ENCODE measurements at regions not wholly inside any gene's neighbourhood (a gene's known extent, or its start where the extent isn't known, plus 50 kb on each side); places are given as distances from the start of the nearest gene placed in this dataset.

DNA sequence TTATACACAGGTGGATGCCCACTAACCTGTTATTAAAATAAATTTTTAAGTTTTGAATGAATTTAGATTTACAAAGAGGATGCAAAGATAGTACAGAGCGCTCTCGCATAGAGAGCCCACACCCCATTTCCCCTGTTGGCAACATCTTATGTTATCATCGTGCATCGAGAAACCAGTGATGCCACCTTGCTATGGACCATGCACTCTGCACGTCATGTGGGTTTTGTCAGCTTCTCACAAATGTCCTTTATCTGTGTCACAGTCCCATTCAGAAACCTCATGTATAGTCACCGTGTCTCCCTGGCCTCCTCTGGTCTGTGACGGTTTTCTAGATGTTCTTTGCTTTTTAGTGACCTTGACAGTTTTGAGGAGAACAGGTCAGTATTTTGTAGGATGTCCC, 60.0 kb downstream of the ING1 start:
- peaks cover 21 to 31% of the 10 kb centered on the region in 2 donors for H3K4me1 Mint-ChIP-seq
- peaks cover 5 to 11% (median 6%) of the 10 kb centered on the region in 3 donors for H3K27me3 Mint-ChIP-seq (ENCODE audit: low read depth in 3 of 3)
- H3K27ac Mint-ChIP-seq: peak overlapping the region in 3 of 6 donors; percentile 1 to 58 (median 17)
- no peaks in the 10 kb centered on the region for H3K36me3 Mint-ChIP-seq
- DNase-seq: peak in 2 of 3 donors; percentile 5 to 14
- H3K9me3 Mint-ChIP-seq: no peaks in the 10 kb centered on the region
- H3K4me3 Mint-ChIP-seq: no peak overlapping the region

GRCh38 chr13:110774051-110774450, 60.6 kb downstream of the ING1 start:
- Mint-ChIP-seq H3K27ac (peak overlapping the region in 3 of 6 donors; percentile 1 to 58 (median 17)), H3K4me3 (no peak overlapping the region), H3K9me3 (no peaks in the 10 kb centered on the region), H3K27me3 (ENCODE audit: low read depth in 3 of 3) (peaks cover 3 to 11% (median 6%) of the 10 kb centered on the region in 3 donors), H3K36me3 (no peaks in the 10 kb centered on the region), H3K4me1 (peaks cover 21 to 31% of the 10 kb centered on the region in 2 donors)
- DNase-seq: no peak

DNA sequence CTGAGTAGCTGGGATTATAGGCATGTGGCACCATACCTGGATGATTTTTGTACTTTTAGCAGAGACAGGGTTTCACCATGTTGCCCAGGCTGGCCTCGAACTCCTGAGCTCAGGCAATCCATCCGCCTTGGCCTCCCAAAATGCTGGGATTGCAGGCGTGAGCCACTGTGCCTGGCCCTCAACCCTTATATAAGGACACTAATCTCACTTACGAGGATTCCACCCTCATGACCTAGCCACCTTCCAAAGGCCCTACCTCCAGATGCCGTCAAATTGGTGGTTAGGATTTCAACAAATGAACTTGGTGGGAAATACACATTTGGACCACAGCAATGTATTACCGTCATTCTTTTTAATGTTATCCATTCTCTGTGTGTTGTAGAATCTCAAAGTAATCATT, 61.0 kb downstream of the ING1 start:
- Mint-ChIP-seq H3K4me1 (peaks cover 21 to 31% of the 10 kb centered on the region in 2 donors), H3K27me3 (ENCODE audit: low read depth in 3 of 3) (peaks cover 5 to 11% (median 6%) of the 10 kb centered on the region in 3 donors), H3K9me3 (no peaks in the 10 kb centered on the region), H3K36me3 (no peaks in the 10 kb centered on the region), H3K27ac (no peak overlapping the region), H3K4me3 (no peak overlapping the region)
- no peak for DNase-seq

DNA sequence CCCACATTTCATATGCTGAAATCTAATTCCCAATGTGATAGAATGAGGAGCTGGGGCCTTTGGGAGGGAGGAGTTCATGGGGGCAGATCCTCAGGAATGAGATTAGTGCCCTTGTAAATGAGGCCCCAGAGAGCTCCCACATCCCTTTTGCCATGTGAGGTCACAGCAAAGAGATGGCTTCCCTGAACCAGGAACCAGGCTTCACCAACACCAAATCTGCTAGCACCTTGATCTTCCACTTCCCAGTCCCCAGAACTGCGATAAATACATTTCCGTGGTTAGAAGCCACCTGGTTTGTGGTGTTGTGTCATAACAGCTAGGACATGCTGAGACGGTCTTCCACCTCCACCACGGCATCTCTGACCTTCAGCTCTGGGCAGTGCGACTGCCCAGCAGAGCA, 62.1 kb downstream of the ING1 start:
- H3K27me3 Mint-ChIP-seq (ENCODE audit: low read depth in 3 of 3): peaks cover 7 to 11% (median 8%) of the 10 kb centered on the region in 3 donors
- H3K36me3 Mint-ChIP-seq: no peaks in the 10 kb centered on the region
- H3K27ac Mint-ChIP-seq: no peak overlapping the region
- no peak overlapping the region for H3K4me3 Mint-ChIP-seq
- no peak for DNase-seq
- peaks cover 21 to 29% of the 10 kb centered on the region in 2 donors for H3K4me1 Mint-ChIP-seq
- no peaks in the 10 kb centered on the region for H3K9me3 Mint-ChIP-seq

DNA sequence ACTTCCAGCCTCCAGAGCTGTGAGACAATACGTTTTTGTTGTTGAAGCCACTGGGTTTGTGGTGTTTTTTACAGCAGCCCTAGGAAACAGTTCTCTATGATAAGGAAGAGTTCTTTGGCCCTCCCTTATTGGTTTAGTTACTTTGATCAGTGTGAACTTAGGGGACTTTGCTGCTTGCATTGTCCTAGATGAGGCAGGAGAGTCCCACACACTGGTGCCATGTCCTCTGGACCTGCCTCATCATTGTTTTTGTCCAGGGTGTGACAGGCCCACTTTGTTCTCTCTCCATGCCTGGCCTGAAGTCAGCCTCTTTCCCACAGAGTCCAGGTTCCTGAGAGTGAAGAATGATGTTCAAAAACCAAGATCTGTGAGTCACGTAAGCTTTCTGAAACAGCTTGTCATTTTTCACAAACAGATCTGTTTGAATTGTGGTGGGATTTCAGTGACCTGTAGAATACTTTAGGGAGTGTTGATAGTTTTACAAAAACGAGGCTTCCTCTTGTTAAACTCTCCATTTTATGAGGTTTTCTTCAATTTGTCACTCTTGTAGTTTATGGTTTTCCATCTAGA, 63.8 kb downstream of the ING1 start:
- peaks cover under 1 to 5% (median 1%) of the 10 kb centered on the region in 3 donors for H3K36me3 Mint-ChIP-seq
- H3K27me3 Mint-ChIP-seq (ENCODE audit: low read depth in 3 of 3): peaks cover 5 to 11% (median 7%) of the 10 kb centered on the region in 3 donors
- H3K4me1 Mint-ChIP-seq: peaks cover 14 to 21% of the 10 kb centered on the region in 2 donors
- no peak overlapping the region for H3K27ac Mint-ChIP-seq
- peaks cover 0 to 2% (median under 1%) of the 10 kb centered on the region in 6 donors for H3K9me3 Mint-ChIP-seq
- no peak overlapping the region for H3K4me3 Mint-ChIP-seq
- no peak for DNase-seq

DNA sequence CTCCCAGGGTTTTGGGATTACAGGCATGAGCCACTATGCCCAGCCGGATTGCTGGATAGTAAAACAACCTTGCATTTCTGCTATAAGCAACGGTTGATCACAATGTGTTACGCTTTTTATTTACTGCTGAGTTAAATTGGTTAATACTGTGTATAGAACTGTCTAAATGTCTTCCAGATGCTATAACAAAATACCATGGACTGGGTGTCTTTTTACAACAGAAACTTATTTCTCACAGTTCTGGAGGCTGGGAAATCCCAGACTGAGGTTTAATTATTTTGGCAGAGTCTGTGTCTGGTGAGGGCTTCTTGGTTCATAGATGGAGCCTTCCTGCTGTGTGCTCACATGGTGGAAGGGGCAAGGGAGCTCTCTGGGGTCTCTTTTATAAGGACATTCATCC, 65.5 kb downstream of the ING1 start:
- H3K27ac Mint-ChIP-seq: no peak overlapping the region
- H3K27me3 Mint-ChIP-seq (ENCODE audit: low read depth in 3 of 3): peaks cover 10 to 12% (median 11%) of the 10 kb centered on the region in 3 donors
- H3K4me1 Mint-ChIP-seq: peaks cover 14 to 15% of the 10 kb centered on the region in 2 donors
- H3K36me3 Mint-ChIP-seq: peaks cover 5 to 11% (median 5%) of the 10 kb centered on the region in 3 donors
- peaks cover 0 to 9% (median 2%) of the 10 kb centered on the region in 6 donors for H3K9me3 Mint-ChIP-seq
- H3K4me3 Mint-ChIP-seq: no peak overlapping the region
- no peak for DNase-seq

DNA sequence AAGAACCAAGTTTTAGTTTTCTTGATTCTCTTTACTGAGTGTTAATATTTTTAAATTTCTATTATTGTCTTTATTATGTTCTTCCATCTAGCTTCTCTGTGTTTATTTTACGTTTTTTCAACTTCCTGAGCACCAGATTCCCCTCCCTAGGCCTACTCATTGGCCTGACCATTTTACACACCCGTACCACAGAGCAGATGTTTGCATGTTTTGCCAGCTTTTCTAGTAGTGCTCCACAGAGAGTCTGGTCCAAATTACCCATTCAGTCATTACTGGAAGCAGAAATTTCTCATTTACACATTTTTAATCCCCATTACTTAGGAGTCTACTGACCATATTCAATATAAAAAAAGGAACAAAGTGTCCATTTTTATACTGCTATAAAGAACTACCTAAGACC, 66.9 kb downstream of the ING1 start:
- Mint-ChIP-seq H3K27me3 (ENCODE audit: low read depth in 3 of 3) (peaks cover 8 to 10% (median 8%) of the 10 kb centered on the region in 3 donors), H3K27ac (peak overlapping the region in 1 of 6 donors; percentile 58), H3K4me1 (peaks cover 12 to 13% of the 10 kb centered on the region in 2 donors), H3K36me3 (peaks cover 5 to 11% (median 5%) of the 10 kb centered on the region in 3 donors), H3K4me3 (no peak overlapping the region), H3K9me3 (peaks cover 0 to 9% (median 2%) of the 10 kb centered on the region in 6 donors)
- no peak for DNase-seq

DNA sequence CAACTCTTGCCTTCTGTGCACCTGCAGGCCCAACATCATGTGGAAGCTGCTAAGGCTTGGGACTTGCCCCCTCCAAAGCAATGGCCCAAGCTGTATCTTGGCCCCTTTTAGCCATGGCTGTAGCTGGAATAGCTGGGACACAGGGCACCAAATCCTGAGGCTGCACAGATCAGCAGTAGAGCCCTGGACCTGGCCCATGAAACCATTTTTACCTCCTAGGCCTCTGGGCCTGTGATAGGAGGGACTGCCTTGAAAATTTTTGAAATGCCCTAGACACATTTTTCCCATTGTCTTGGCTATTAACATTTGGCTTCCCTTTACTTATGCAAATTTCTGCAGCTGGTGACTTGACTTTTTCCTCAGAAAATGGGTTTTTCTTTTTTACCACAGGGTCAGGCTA, 68.7 kb downstream of the ING1 start:
- no peak overlapping the region for H3K27ac Mint-ChIP-seq

DNA sequence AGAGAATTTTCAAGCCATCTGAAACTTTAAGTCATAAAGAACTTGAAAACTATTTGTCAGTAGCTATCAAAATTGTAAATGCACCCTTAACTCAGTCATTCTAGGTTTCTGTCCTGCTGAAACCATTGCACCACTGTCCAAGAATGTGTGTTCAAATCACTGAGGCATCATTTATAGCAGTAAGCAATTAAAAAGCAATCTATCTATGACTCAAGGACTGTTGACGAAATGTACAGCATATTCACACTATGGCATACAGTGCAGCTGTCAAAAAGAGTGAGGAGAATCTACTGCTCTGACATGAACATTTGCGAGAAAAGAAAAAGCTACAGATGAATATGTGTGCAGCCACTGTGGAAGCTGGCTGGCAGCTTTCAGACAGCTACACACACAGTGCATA, 71.2 kb downstream of the ING1 start:
- DNase-seq: no peak
- peaks cover 0 to 11% (median 2%) of the 10 kb centered on the region in 6 donors for H3K9me3 Mint-ChIP-seq
- H3K4me1 Mint-ChIP-seq: no peaks in the 10 kb centered on the region
- H3K36me3 Mint-ChIP-seq: peaks cover 5 to 11% (median 5%) of the 10 kb centered on the region in 3 donors
- no peak overlapping the region for H3K4me3 Mint-ChIP-seq
- no peak overlapping the region for H3K27ac Mint-ChIP-seq
- H3K27me3 Mint-ChIP-seq (ENCODE audit: low read depth in 3 of 3): peaks cover 7 to 9% (median 7%) of the 10 kb centered on the region in 3 donors

More for the DNA sequence above, 68.7 kb downstream of the ING1 start:
- Mint-ChIP-seq H3K9me3 (peaks cover 0 to 11% (median 2%) of the 10 kb centered on the region in 6 donors), H3K27me3 (ENCODE audit: low read depth in 3 of 3) (peaks cover 7 to 10% (median 8%) of the 10 kb centered on the region in 3 donors), H3K4me3 (no peak overlapping the region), H3K4me1 (no peaks in the 10 kb centered on the region), H3K36me3 (peaks cover 5 to 11% (median 5%) of the 10 kb centered on the region in 3 donors)
- no peak for DNase-seq

DNA sequence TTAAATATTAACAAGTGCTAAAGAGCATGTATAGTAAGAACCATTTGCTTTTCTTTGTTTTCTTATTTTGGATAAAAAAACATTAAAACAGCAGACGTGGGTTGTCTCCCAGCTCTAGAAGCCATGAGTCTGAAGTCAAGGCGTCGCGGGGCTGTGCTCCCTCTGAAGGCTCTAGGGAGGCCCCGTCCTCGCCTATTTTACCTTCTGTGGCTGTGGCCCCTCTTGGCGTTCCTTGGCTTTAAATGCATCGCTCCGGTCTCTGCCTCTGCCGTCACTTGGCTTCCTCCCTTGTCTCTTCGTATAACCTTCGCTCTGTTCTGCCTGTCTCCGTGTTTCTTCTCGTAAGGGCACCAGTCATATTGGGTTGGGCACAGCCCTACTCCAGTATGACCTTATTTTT, 75.3 kb downstream of the ING1 start:
- Mint-ChIP-seq H3K36me3 (peaks cover 6 to 14% (median 12%) of the 10 kb centered on the region in 3 donors), H3K4me3 (no peak overlapping the region), H3K27ac (no peak overlapping the region), H3K9me3 (peaks cover 13 to 22% (median 14%) of the 10 kb centered on the region in 6 donors), H3K4me1 (no peaks in the 10 kb centered on the region), H3K27me3 (ENCODE audit: low read depth in 3 of 3) (peaks cover 4 to 7% (median 4%) of the 10 kb centered on the region in 3 donors)
- DNase-seq: no peak

- peaks cover 4% of the 10 kb centered on the region in 3 donors for H3K27me3 Mint-ChIP-seq (ENCODE audit: low read depth in 3 of 3)
These were observed 76.4 kb downstream of the ING1 start for GRCh38 chr13:110789871-110790270.

GRCh38 chr13:110790371-110790770, 76.9 kb downstream of the ING1 start:
- H3K27ac Mint-ChIP-seq: no peak overlapping the region
- H3K27me3 Mint-ChIP-seq (ENCODE audit: low read depth in 3 of 3): peaks cover 4% of the 10 kb centered on the region in 3 donors

More at GRCh38 chr13:110789871-110790270, 76.4 kb downstream of the ING1 start:
- no peak overlapping the region for H3K4me3 Mint-ChIP-seq
- no peak for DNase-seq
- peaks cover 13 to 22% (median 14%) of the 10 kb centered on the region in 6 donors for H3K9me3 Mint-ChIP-seq
- no peaks in the 10 kb centered on the region for H3K4me1 Mint-ChIP-seq
- peaks cover 6 to 14% (median 12%) of the 10 kb centered on the region in 3 donors for H3K36me3 Mint-ChIP-seq
- H3K27ac Mint-ChIP-seq: no peak overlapping the region

GRCh38 chr13:110794209-110794608, 80.7 kb downstream of the ING1 start:
- Mint-ChIP-seq H3K27ac (no peak overlapping the region), H3K27me3 (ENCODE audit: low read depth in 3 of 3) (peaks cover 4 to 14% (median 12%) of the 10 kb centered on the region in 3 donors), H3K36me3 (peaks cover 6 to 14% (median 12%) of the 10 kb centered on the region in 3 donors), H3K4me1 (peaks cover 0 to 2% of the 10 kb centered on the region in 2 donors), H3K9me3 (peaks cover 11 to 22% (median 14%) of the 10 kb centered on the region in 6 donors), H3K4me3 (no peak overlapping the region)
- no peak for DNase-seq

More at GRCh38 chr13:110790371-110790770, 76.9 kb downstream of the ING1 start:
- peaks cover 13 to 22% (median 14%) of the 10 kb centered on the region in 6 donors for H3K9me3 Mint-ChIP-seq
- peaks cover 6 to 14% (median 12%) of the 10 kb centered on the region in 3 donors for H3K36me3 Mint-ChIP-seq
- H3K4me3 Mint-ChIP-seq: no peak overlapping the region
- no peak for DNase-seq
- no peaks in the 10 kb centered on the region for H3K4me1 Mint-ChIP-seq

DNA sequence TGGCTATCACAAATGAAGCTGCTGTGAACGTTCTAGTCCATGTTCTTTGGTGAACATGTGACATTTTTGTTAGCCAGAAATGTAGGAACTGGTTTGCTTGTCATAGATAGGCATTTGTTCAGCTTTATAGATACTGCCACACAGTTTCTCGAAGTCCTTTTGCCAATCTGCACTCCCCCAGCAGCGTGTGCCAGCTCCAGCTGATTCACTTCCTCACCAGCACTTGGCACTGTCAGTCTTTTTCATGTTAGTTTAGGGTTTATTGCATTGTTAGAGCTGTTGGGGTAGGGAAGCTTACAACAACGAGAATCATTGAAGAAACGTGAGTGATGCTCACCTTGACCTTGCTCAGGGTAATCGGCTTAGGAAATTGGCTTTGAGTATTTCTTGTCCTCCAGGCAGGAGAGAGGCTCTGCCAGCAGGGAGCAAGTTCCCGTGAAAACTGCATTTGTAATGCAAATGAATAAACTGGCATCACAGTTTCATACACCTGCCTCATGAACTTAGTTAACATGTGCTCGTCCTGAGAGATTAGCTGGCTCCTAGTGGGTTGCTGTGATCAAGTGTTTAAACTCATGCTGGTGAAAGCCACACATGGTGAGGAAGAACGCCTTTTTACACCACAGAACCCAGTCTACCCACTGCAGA, 83.9 kb downstream of the ING1 start:
- DNase-seq: no peak
- Mint-ChIP-seq H3K4me3 (no peak overlapping the region), H3K27me3 (ENCODE audit: low read depth in 3 of 3) (peaks cover 12 to 25% (median 15%) of the 10 kb centered on the region in 3 donors), H3K36me3 (peaks cover 2 to 3% (median 3%) of the 10 kb centered on the region in 3 donors), H3K4me1 (peaks cover 9 to 13% of the 10 kb centered on the region in 2 donors), H3K27ac (no peak overlapping the region), H3K9me3 (peaks cover 1 to 4% (median 3%) of the 10 kb centered on the region in 6 donors)
